CD4-positive, alpha-beta T cell treated with Interferon gamma for 1 hour (primary cell): ENCODE measurements at regions not wholly inside any gene's neighbourhood (a gene's known extent, or its start where the extent isn't known, plus 50 kb on each side); places are given as distances from the start of the nearest gene placed in this dataset.
"Not testable (repeated sequence)": the region's sequence is repeated elsewhere in the genome, so short reads cannot be mapped to it uniquely, and the experiment has no call there.

Source experiments
- DNase-seq: peaks from one replicate; pipeline ENCODE4 v3.0.0-alpha.2; 2020

- DNase-seq, result no peak
These were observed 408.7 kb downstream of the REEP3 start for GRCh38 chr10:63929831-63930467.

- DNase-seq, result no peak
These were observed 409.4 kb downstream of the REEP3 start for GRCh38 chr10:63930584-63930983.

GRCh38 chr10:63935705-63936104 is 414.5 kb downstream of the REEP3 start:
- DNase-seq, result no peak

GRCh38 chr10:63940277-63940922 is 419.2 kb downstream of the REEP3 start:
- no peak for DNase-seq

- DNase-seq, result no peak
These were observed 443.2 kb downstream of the REEP3 start for GRCh38 chr10:63964406-63964805.

GRCh38 chr10:63965846-63966245 is 444.6 kb downstream of the REEP3 start:
- no peak for DNase-seq

GRCh38 chr10:63972949-63973827 is 452.0 kb downstream of the REEP3 start:
- no peak for DNase-seq

- DNase-seq, result no peak
These were observed 455.3 kb downstream of the REEP3 start for GRCh38 chr10:63976538-63976937.

GRCh38 chr10:63977329-63977923 is 456.2 kb downstream of the REEP3 start:
- DNase-seq, result no peak

- not testable (repeated sequence) for DNase-seq
These were observed 459.7 kb downstream of the REEP3 start for GRCh38 chr10:63980870-63981269.

- not testable (repeated sequence) for DNase-seq
These were observed 462.9 kb downstream of the REEP3 start for GRCh38 chr10:63984061-63984460.

- DNase-seq, result no peak
These were observed 465.3 kb downstream of the REEP3 start for GRCh38 chr10:63986536-63986935.

GRCh38 chr10:63987212-63987611 is 466.0 kb downstream of the REEP3 start:
- DNase-seq, result no peak

- DNase-seq, result no peak
These were observed 473.2 kb downstream of the REEP3 start for GRCh38 chr10:63994371-63994770.

- no peak for DNase-seq
These were observed 486.0 kb downstream of the REEP3 start for GRCh38 chr10:64007157-64007556.

GRCh38 chr10:64010711-64011110 is 489.5 kb downstream of the REEP3 start:
- DNase-seq, result no peak

- no peak for DNase-seq
These were observed 490.9 kb downstream of the REEP3 start for GRCh38 chr10:64011912-64012714.

GRCh38 chr10:64014281-64014680 is 493.1 kb downstream of the REEP3 start:
- no peak for DNase-seq

GRCh38 chr10:64023926-64024470 is 502.8 kb downstream of the REEP3 start:
- DNase-seq, result no peak

- DNase-seq, result no peak
These were observed 512.5 kb downstream of the REEP3 start for GRCh38 chr10:64033711-64034110.

GRCh38 chr10:64036321-64036930 is 515.2 kb downstream of the REEP3 start:
- DNase-seq, result no peak
